Ishikawa (cell line): ENCODE measurements at regions not wholly inside any gene's neighbourhood (a gene's known extent, or its start where the extent isn't known, plus 50 kb on each side); places are given as distances from the start of the nearest gene placed in this dataset.

Experiments
- CREB1 ChIP-seq: IDR thresholded peaks from 2 replicates; pipeline ENCODE4 v1.6.1; 2012; ENCODE audit warnings: low read depth
- EGR1 ChIP-seq: IDR thresholded peaks from 2 replicates; pipeline ENCODE4 v1.6.1; 2012
- EP300 ChIP-seq: IDR thresholded peaks from 2 replicates; pipeline ENCODE4 v1.6.1; 2012; ENCODE audit warnings: borderline replicate concordance
- MAX ChIP-seq: IDR thresholded peaks from 2 replicates; pipeline ENCODE4 v1.6.1; 2012
- RAD21 ChIP-seq: IDR thresholded peaks from 2 replicates; pipeline ENCODE4 v1.6.1; 2012; ENCODE audit warnings: low read depth
- REST ChIP-seq: IDR thresholded peaks from 2 replicates; pipeline ENCODE4 v1.6.1; 2012; ENCODE audit warnings: low read depth, mild to moderate bottlenecking
- TAF1 ChIP-seq: IDR thresholded peaks from 2 replicates; pipeline ENCODE4 v1.6.1; 2012; ENCODE audit warnings: low read depth, mild to moderate bottlenecking
- USF1 ChIP-seq: IDR thresholded peaks from 2 replicates; pipeline ENCODE4 v1.6.1; 2012
- ZBTB7A ChIP-seq: IDR thresholded peaks from 2 replicates; pipeline ENCODE4 v1.6.1; 2012; ENCODE audit warnings: low read depth

- TF ChIP-seq EP300 (no peak), USF1 (no peak), MAX (no peak), CREB1 (no peak), RAD21 (no peak), TAF1 (no peak), REST (no peak), EGR1 (no peak), ZBTB7A (no peak)
These were observed 704.8 kb upstream of the CBLB start for GRCh38 chr3:106573605-106574004.
